DMS79 treated with DMSO at 0.1 percent for 48 hours (cell line): ENCODE measurements at regions not wholly inside any gene's neighbourhood (a gene's known extent, or its start where the extent isn't known, plus 50 kb on each side); places are given as distances from the start of the nearest gene placed in this dataset.

Experiments used
- DNase-seq: peaks from one replicate; lab custom pipeline; 2025; lab: John Stamatoyannopoulos, UW

GRCh38 chr12:91533366-91533765 lies 350.7 kb upstream of the DCN start:
- no peak for DNase-seq

DNA sequence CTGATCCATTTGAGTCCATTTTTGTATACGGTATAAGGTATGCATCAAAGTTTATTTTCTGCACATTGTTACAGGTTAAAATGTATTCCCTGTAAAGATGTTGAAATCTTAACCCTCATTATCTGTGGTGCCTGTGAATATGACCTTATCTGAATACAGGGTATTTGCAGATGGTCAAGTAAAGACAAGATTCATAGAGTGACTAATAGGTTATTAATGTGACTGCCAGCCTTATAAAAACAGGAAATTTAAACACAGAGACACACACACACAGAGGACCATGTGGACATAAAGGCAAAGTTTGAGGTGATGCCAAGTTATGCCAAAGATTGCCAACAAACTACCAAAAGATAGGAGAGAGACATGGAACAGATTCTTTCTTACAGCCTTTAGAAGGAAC lies 347.2 kb upstream of the DCN start:
- no peak for DNase-seq

DNA sequence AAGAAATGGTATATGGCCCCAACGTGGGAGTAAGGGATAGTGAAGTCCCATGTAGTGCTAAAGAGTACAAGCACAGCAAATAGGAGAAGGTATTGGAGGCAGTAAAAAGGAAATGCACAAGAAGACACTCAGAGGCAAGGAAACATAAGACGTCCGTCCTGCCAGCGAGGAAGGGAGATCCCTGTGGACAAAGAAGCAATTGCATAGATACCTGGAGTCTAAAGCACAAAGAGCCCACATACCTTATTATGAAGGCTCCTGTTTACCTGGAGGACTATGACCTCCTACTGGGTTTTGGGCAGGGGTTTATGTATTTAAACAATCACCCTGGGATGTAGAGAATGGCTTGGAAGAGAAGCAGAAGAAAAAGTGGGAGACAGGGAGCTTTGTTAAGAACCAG lies 341.2 kb upstream of the DCN start:
- no peak for DNase-seq

DNA sequence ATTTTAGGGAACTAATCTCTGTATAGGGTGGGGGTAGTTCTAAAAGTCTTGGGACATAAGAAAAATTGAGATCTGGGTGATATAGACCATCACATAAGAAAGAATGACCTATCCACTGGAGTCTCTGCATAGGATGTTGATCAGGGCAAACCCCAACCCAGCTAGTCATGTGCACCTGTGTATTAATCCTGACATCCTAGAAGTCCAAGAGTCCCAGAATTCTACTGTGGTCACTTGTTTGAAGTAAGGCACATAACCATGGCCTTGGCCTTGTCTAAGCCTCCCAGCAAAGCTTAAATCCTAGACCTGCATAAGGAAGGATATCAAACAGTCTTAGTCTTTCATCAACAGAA lies 334.1 kb upstream of the DCN start:
- DNase-seq, result no peak

DNA sequence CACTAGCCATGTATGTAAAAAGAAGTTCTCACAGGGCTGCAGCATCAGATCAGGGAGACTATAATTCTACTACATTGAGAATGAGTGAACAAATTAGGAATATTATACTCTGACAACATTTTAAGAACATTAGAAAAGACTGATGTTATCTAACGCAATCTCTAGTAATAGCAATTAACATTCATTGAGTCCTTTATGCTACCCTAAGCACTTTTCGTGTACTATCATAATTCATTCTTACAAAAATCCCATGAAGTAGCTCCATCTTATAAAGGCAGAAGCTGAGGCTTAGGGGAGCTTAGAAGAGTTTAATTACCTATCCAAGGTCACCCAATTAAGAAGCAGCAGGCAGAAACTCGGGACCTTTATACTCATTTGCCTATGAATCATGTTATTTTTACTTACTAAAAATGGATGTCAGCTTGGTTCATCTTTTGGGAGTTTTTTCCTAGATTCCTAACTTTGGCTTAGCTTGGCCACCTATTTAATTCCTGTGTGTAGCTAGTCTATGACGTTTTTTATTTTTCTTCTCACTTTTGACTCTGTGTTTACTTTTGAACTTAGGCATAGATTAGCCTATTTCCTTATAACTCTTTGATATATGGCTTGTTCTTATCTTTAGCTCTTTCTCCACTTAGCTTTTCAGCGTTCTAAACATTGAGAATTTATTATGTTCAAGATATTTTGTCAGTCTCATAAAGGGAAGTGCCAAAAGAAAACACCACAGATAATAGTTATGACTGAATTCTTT lies 333.5 kb upstream of the DCN start:
- no peak for DNase-seq

DNA sequence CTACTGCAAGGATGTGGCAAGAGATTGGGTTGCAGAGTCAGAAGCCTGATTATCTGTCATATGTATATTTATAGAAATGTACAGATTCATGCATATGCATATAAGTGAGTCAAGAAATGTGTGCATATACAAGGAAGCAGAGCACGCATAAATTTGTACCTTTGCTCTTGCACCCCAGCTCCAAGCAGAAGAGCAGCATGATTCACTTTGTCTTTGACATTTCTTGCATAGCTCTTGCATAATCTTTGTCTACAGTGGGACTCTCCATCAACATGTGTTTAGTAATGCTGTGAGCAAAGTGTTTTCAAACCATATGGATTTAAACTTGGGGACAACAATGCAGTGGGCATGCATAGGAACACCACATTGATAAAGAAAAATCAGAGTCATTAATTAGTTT lies 330.7 kb upstream of the DCN start:
- DNase-seq, result no peak

GRCh38 chr12:91511795-91512420 lies 329.3 kb upstream of the DCN start:
- DNase-seq, result no peak

- DNase-seq, result no peak
These were observed 325.1 kb upstream of the DCN start for GRCh38 chr12:91507754-91508153.

- DNase-seq, result no peak
These were observed 323.8 kb upstream of the DCN start for GRCh38 chr12:91506452-91506851.

GRCh38 chr12:91505006-91505405 lies 322.4 kb upstream of the DCN start:
- peak; percentile 56 for DNase-seq

DNA sequence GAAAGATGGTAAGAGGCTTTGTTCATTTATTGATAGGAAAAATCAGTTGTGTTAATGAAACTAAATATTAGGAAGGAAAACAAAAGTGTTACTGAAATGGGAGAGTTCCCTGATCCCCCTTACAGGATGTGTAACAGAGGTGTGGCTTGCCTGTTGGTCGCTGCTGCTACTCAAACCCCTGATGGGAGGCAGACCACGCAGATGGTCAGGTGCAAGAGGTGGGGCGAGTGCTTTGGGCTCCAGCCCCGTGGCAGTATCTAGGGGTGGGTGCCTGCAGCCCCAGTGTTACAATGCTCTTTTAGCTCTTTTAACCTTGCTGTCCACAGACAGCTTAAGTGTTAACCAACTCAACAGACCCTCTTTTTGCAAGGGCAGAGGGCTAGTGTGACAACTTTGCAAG lies 319.6 kb upstream of the DCN start:
- no peak for DNase-seq

GRCh38 chr12:91496337-91496736 lies 313.7 kb upstream of the DCN start:
- no peak for DNase-seq

DNA sequence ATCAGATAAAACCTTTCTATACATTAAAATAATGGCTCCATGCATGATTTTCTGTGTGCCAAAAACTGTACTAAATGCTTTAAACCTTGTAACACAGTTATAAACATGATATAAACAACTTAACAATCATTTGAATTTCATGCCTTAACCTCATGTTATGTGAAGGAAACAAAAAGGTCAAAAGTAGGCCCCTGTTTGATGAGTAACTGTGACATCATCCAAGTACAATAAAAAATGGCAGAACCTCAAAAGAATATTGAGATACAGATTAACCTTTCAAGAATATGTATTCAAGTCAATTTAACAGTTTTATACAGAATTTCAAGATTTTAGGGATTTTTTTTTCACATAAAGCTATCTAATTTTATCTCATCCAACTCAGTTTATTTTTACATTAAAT lies 310.7 kb upstream of the DCN start:
- no peak for DNase-seq

DNA sequence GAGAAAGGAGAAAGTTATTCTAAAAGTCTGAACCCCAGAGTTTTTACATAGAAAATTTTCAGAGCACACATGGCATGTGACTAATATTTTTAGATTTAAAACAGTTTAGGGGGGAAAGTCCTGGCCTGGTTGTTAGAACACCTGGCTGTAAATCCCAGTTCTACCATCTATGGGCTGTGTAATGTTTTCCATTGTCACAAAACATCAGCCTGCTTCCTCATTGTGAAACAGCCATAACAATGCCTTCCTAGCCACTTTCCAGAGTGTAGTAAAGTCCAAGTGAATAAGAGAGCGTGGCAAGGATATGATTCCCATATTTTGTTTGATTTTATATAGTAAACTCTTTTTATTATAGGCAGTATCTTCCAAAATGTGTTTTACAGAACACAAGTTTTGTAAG lies 310.0 kb upstream of the DCN start:
- no peak for DNase-seq

DNA sequence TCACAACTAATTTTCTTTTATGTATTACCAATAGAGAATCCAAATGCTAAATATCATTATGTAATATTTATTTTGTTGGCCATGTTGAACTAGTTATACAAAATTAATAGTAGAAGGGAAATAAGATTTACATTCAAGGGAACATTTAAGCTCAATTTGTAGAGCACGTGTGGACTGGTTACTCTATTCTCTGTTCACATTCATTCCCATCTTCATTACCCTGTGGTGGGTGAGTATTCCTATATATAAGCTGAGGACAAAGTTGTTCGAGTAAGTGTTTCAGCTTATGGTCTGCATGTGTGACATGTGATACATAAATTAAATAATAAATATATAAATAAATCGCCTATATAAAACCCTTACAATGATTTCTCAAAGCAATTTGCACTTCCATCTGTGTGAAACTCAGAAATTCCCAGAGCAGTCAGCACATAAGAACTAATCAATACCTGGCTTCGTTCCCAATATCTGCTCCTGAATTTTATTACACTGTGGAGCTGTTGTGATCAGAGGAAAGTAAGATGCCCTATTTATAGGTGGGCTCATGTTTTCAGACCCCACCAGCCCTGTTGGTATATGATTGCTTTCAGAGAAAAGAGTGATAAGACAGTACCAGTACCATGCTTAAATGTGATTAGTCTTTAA lies 308.2 kb upstream of the DCN start:
- DNase-seq, result no peak

DNA sequence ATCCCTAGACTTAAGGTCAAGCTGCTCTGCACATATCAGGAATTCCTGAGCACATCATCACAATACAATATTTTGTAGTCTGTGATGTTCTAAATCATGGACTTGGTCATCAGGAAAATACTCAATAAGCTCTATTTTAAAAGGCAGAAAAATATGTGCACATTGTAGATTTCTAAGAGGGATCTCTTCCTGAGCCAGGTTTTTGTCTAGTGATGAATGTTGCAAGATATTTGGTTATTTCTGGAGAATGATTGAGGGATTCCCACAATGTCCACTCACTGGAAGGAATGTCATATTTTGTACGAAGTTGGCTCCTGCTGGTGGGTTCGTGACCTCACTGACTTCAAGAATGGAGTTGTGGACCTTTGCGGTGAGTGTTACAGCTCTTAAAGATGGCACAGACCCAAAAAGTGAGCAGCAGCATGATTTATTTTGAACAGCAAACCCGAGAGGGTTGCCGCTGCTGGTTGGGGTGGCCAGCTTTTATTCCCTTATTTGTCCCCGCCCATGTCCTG lies 300.9 kb upstream of the DCN start:
- DNase-seq, result no peak

GRCh38 chr12:91482231-91482630 lies 299.6 kb upstream of the DCN start:
- no peak for DNase-seq

GRCh38 chr12:91478500-91478899 lies 295.9 kb upstream of the DCN start:
- DNase-seq, result no peak

DNA sequence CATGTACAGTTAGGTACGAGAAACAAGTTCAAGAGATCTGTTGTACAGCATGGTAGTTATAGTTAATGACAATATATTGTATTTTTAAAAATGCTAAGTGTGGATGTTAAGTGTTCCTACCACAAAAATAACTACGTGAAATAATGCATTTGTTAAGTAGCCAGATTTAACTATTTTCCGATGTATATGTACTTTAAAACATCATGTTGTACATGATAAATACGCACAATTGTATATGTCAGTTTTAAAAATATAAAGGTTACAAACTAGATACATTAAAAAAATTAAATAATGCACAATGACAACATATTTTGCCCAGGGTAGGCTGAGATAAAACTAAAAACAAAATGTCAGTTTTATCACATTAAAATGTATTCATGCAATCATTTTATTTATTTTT lies 285.1 kb upstream of the DCN start:
- DNase-seq, result no peak

GRCh38 chr12:91461061-91461460 lies 278.4 kb upstream of the DCN start:
- DNase-seq, result no peak

DNA sequence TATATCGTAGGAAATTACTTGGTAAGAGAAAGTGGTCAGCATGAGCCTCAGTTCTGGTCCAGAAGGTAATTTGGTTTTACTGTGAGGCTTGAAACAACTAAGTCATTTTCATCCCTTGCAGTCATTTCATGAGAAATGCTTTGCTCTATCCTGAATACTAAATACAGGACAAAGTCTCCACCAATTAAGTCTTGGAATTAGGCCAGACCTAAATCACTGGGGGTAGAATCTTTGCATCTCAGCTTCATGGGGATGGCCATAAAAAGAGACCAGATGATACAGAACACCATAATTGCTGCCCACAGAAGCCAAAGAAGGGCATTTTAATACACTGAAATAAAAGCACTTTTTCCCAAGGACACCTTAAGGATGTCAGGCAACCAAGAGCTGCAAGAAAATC lies 277.9 kb upstream of the DCN start:
- DNase-seq, result no peak

DNA sequence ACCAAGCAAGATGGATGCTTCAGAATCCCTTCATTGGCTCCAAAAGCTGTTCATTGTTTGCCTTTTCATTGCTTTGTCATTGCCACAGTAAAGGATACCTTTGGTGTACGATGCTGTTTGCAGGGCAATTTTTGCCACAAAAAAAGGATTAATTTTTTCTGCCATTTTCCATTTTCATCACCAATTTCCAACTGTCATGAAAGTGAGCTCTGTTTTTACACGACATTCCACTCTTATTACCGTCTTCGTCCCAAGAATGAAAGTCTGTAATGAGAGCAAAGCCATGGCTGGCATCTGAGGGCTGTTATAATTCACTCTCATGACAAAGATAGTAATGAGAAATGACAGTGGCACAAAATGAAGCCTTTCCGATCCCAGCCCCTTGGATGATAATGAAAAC lies 272.7 kb upstream of the DCN start:
- DNase-seq, result no peak

DNA sequence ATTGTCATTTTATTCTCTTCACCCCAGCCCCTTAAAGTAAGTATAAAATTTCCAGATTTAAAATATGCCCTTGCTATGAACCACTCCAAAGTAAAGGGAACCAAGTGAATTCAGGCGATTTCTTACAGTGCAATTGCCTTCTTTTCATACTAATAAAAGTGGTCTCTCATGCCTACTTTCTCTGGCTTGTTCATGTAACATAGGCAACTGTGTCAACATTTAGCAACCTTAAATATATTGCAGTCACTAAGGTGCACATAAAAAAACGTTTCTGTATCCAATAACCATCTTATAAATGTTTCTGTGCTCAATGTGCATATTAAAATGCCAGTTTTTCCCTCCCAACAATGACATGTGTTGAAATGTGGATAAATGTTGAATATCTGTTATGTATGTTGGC lies 271.6 kb upstream of the DCN start:
- DNase-seq, result no peak
